A549 (cell line): ENCODE measurements at regions not wholly inside any gene's neighbourhood (a gene's known extent, or its start where the extent isn't known, plus 50 kb on each side); places are given as distances from the start of the nearest gene placed in this dataset.

Source experiments
- ATAC-seq, 2 experiments: fragments of 200-7000 bp in 1 of 2; fragments of >200 bp in 1 of 2; cut with Nextera tagmentation in 1 of 2; cut with Tn5 transposase in 1 of 2; 3 replicates each; pipeline versions ENCODE4 v1.8.0 to v1.9.1; 2018 to 2020; ENCODE audit warnings: mild to moderate bottlenecking in 1 of 2, moderate library complexity in 1 of 2
- CTCF ChIA-PET: fragments of 300-600 bp; sonication (Branson Sonifier 250); formaldehyde crosslinking; extraction: SDS; loops from one replicate; lab custom pipeline; 2021; ENCODE audit warnings: antibody characterized with exemption, inconsistent platforms; lab: Yijun Ruan, JAX
- POLR2A ChIA-PET: fragments of 350-600 bp; formaldehyde crosslinking; extraction: SDS; loops from one replicate; lab custom pipeline; 2021; ENCODE audit warnings: antibody characterized with exemption, inconsistent platforms; lab: Yijun Ruan, JAX
- DNase-seq, 2 experiments: peaks; one replicate each; pipeline versions ENCODE4 v3.0.0 to v3.0.0-alpha.2; 2011 to 2016; ENCODE audit warnings: low read depth in 1 of 2, low spot score in 1 of 2
- FAIRE-seq: peaks from 2 replicates; lab custom pipeline; 2011; peaks lifted over from hg19 to GRCh38; lab: Jason Lieb, UNC
- H3K27ac ChIP-seq, 2 experiments: fragments of >200 bp; sonication (Bioruptor Twin); formaldehyde crosslinking; 3 replicates each; pipeline ENCODE4 v1.5.1; 2016 to 2017
- H3K4me1 ChIP-seq: fragments of >200 bp; sonication (Bioruptor Twin); formaldehyde crosslinking; 3 replicates; pipeline ENCODE4 v1.6.1; 2016
- H3K4me2 ChIP-seq: fragments of >200 bp; sonication (Bioruptor Twin); formaldehyde crosslinking; 3 replicates; pipeline ENCODE4 v1.6.1; 2016
- H3K4me3 ChIP-seq: fragments of >200 bp; sonication (Bioruptor Twin); formaldehyde crosslinking; 3 replicates; pipeline ENCODE4 v1.5.1; 2016
- H3K9me3 ChIP-seq: fragments of >200 bp; sonication (Bioruptor Twin); formaldehyde crosslinking; 3 replicates; pipeline ENCODE4 v1.6.1; 2016
- CHD2 ChIP-seq: fragments of 150-350 bp; IDR thresholded peaks from 2 replicates; pipeline ENCODE4 v1.6.1; 2014; ENCODE audit warnings: low read length; ENCODE audit not compliant: partially characterized antibody
- CHD4 ChIP-seq: fragments of 200-600 bp; sonication (generic); IDR thresholded peaks from 2 replicates; pipeline ENCODE4 v1.6.1; 2016; ENCODE audit warnings: antibody characterized with exemption, mild to moderate bottlenecking, borderline replicate concordance
- HEYL ChIP-seq: fragments of 250-450 bp; sonication (Bioruptor Pico); IDR thresholded peaks from 2 replicates; pipeline ENCODE4 v1.8.0; 2021; ENCODE audit warnings: mild to moderate bottlenecking, moderate library complexity
- HOXB13 ChIP-seq: fragments of 250-450 bp; sonication (Bioruptor Pico); IDR thresholded peaks from 2 replicates; pipeline ENCODE4 v1.5.0; 2020; ENCODE audit warnings: low read depth, mild to moderate bottlenecking, moderate library complexity
- JUNB ChIP-seq: fragments of >200 bp; sonication (Bioruptor Twin); formaldehyde crosslinking; IDR thresholded peaks from 2 replicates; pipeline ENCODE4 v1.6.1; 2016
- KDM5A ChIP-seq: fragments of 200-600 bp; sonication (generic); IDR thresholded peaks from 2 replicates; pipeline ENCODE4 v1.6.1; 2016; ENCODE audit warnings: antibody characterized with exemption, mild to moderate bottlenecking
- NR3C1 ChIP-seq: fragments of >200 bp; sonication (Bioruptor Twin); formaldehyde crosslinking; IDR thresholded peaks from 3 replicates; pipeline ENCODE4 v1.6.1; 2017
- POLR2AphosphoS2 ChIP-seq: conservative IDR thresholded peaks from 2 replicates; pipeline ENCODE4 v1.6.1; 2012; ENCODE audit warnings: low read length, improper control_type of control experiment, inconsistent platforms
- RARB ChIP-seq: fragments of 250-450 bp; sonication (Bioruptor Pico); IDR thresholded peaks from 2 replicates; pipeline ENCODE4 v1.8.0; 2021; ENCODE audit warnings: mild to moderate bottlenecking, moderate library complexity
- RCOR1 ChIP-seq: fragments of 150-350 bp; IDR thresholded peaks from 2 replicates; pipeline ENCODE4 v1.6.1; 2014; ENCODE audit warnings: antibody characterized with exemption, low read length, low read depth
- RNF2 ChIP-seq: fragments of 200-600 bp; sonication (generic); IDR thresholded peaks from 2 replicates; pipeline ENCODE4 v1.6.1; 2016; ENCODE audit warnings: low read depth, mild to moderate bottlenecking, antibody characterized with exemption, moderate library complexity, borderline replicate concordance
- SREBF2 ChIP-seq: fragments of 450-650 bp; IDR thresholded peaks from 2 replicates; pipeline ENCODE4 v1.6.1; 2014; ENCODE audit warnings: mild to moderate bottlenecking, moderate library complexity
- TFCP2L1 ChIP-seq: fragments of 250-450 bp; sonication (Bioruptor Pico); IDR thresholded peaks from 2 replicates; pipeline ENCODE4 v1.5.0; 2021; ENCODE audit warnings: mild to moderate bottlenecking
- TP53 ChIP-seq: fragments of 250-450 bp; sonication (Bioruptor Pico); IDR thresholded peaks from 2 replicates; pipeline ENCODE4 v1.5.0; 2021; ENCODE audit warnings: mild to moderate bottlenecking, moderate library complexity
- ZNF302 ChIP-seq: fragments of 250-450 bp; sonication (Bioruptor Pico); IDR thresholded peaks from 2 replicates; pipeline ENCODE4 v1.9.0; 2021; ENCODE audit warnings: inconsistent platforms, mild to moderate bottlenecking, moderate library complexity
- WGBS: methylation state at CpG from one replicate; pipeline ENCODE4 v1.1.6; 2017; ENCODE audit errors: missing lambda C conversion rate; 5-methylcytosine and 5-hydroxymethylcytosine counted together
- TF ChIP-seq, protein P1 (sequence below): fragments of 200-600 bp; sonication (generic); IDR thresholded peaks from 2 replicates; pipeline ENCODE4 v1.6.1; 2016; ENCODE audit warnings: antibody characterized with exemption, mild to moderate bottlenecking, moderate library complexity
- TF ChIP-seq, protein P2 (sequence below): IDR thresholded peaks from 2 replicates; pipeline ENCODE4 v1.6.1; 2012; ENCODE audit warnings: low read depth, borderline replicate concordance
- TF ChIP-seq, protein P3 (sequence below): fragments of 150-350 bp; IDR thresholded peaks from 2 replicates; pipeline ENCODE4 v1.6.1; 2014; ENCODE audit warnings: low read depth, mild to moderate bottlenecking, low read length
- TF ChIP-seq, protein P4 (sequence below): fragments of >200 bp; sonication (Bioruptor Twin); formaldehyde crosslinking; IDR thresholded peaks from 3 replicates; pipeline ENCODE4 v1.5.1; 2016

DNA sequence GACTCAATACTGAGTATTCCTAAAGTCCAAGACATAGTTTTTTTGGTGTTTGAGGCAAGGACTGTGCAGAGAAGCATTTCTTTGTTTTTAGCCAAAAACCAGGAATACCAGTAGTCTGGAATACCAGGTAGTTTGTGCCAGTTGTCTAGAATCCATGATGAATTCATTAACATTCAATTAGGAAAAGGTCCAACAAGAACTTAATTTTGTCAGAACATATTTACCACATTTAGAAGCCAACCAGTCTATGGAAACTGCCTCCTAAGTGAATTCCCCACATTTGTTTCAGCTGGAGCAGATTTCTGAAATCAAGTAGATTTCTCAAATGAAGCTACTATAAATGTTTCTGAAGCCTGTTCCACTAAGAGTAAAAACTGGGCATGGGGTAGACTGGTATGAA lies 1584.8 kb upstream of the ADGRL3 start:
- H3K4me2 ChIP-seq: no peak overlapping the region
- DNase-seq: no peak
- H3K27ac ChIP-seq: no peak overlapping the region
- no peaks in the 10 kb centered on the region for H3K4me1 ChIP-seq
- POLR2A ChIA-PET: no interaction called here
- TF ChIP-seq, protein P1, sequence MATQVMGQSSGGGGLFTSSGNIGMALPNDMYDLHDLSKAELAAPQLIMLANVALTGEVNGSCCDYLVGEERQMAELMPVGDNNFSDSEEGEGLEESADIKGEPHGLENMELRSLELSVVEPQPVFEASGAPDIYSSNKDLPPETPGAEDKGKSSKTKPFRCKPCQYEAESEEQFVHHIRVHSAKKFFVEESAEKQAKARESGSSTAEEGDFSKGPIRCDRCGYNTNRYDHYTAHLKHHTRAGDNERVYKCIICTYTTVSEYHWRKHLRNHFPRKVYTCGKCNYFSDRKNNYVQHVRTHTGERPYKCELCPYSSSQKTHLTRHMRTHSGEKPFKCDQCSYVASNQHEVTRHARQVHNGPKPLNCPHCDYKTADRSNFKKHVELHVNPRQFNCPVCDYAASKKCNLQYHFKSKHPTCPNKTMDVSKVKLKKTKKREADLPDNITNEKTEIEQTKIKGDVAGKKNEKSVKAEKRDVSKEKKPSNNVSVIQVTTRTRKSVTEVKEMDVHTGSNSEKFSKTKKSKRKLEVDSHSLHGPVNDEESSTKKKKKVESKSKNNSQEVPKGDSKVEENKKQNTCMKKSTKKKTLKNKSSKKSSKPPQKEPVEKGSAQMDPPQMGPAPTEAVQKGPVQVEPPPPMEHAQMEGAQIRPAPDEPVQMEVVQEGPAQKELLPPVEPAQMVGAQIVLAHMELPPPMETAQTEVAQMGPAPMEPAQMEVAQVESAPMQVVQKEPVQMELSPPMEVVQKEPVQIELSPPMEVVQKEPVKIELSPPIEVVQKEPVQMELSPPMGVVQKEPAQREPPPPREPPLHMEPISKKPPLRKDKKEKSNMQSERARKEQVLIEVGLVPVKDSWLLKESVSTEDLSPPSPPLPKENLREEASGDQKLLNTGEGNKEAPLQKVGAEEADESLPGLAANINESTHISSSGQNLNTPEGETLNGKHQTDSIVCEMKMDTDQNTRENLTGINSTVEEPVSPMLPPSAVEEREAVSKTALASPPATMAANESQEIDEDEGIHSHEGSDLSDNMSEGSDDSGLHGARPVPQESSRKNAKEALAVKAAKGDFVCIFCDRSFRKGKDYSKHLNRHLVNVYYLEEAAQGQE: no peak
- TF ChIP-seq, protein P2, sequence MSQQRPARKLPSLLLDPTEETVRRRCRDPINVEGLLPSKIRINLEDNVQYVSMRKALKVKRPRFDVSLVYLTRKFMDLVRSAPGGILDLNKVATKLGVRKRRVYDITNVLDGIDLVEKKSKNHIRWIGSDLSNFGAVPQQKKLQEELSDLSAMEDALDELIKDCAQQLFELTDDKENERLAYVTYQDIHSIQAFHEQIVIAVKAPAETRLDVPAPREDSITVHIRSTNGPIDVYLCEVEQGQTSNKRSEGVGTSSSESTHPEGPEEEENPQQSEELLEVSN: no peak
- TF ChIP-seq CHD2 (no peak), RNF2 (no peak), JUNB (no peak), RCOR1 (no peak), SREBF2 (no peak), NR3C1 (no peak), ZNF302 (no peak), HOXB13 (CRISPR knock-in tag) (no peak), POLR2AphosphoS2 (no peak), TFCP2L1 (no peak), TP53 (CRISPR knock-in tag) (no peak)
- TF ChIP-seq, protein P3, sequence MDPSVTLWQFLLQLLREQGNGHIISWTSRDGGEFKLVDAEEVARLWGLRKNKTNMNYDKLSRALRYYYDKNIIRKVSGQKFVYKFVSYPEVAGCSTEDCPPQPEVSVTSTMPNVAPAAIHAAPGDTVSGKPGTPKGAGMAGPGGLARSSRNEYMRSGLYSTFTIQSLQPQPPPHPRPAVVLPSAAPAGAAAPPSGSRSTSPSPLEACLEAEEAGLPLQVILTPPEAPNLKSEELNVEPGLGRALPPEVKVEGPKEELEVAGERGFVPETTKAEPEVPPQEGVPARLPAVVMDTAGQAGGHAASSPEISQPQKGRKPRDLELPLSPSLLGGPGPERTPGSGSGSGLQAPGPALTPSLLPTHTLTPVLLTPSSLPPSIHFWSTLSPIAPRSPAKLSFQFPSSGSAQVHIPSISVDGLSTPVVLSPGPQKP: no peak
- TF ChIP-seq, protein P4, sequence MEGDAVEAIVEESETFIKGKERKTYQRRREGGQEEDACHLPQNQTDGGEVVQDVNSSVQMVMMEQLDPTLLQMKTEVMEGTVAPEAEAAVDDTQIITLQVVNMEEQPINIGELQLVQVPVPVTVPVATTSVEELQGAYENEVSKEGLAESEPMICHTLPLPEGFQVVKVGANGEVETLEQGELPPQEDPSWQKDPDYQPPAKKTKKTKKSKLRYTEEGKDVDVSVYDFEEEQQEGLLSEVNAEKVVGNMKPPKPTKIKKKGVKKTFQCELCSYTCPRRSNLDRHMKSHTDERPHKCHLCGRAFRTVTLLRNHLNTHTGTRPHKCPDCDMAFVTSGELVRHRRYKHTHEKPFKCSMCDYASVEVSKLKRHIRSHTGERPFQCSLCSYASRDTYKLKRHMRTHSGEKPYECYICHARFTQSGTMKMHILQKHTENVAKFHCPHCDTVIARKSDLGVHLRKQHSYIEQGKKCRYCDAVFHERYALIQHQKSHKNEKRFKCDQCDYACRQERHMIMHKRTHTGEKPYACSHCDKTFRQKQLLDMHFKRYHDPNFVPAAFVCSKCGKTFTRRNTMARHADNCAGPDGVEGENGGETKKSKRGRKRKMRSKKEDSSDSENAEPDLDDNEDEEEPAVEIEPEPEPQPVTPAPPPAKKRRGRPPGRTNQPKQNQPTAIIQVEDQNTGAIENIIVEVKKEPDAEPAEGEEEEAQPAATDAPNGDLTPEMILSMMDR: no peak
- ATAC-seq: no peak
- no peak overlapping the region for H3K4me3 ChIP-seq
- CTCF ChIA-PET: no interaction called here
- no peak for FAIRE-seq
- H3K9me3 ChIP-seq: no peaks in the 10 kb centered on the region

DNA sequence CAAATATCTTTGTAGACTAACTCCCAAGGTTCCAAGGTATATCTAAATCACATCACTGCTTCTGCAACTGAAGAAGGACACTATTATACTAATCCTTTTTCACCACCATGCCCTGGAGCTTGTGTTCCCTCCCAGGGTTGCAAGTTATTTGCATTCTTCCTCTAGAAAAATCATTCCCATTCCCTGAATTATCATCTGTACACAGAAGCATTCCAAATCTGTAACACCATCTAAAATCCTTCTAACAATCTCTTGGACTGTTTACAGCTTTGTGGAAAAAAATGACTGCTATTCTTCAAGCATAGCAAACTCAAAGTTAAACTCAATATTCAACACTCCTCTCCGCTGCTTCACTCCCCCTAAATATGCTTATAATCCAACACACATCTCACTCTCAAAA lies 1570.8 kb upstream of the ADGRL3 start:
- no peaks in the 10 kb centered on the region for H3K4me1 ChIP-seq
- FAIRE-seq: no peak
- TF ChIP-seq CHD4: no peak
- TF ChIP-seq HEYL (CRISPR knock-in tag): no peak
- TF ChIP-seq, protein P2: no peak
- TF ChIP-seq RARB (CRISPR knock-in tag): no peak
- no peak for TF ChIP-seq KDM5A
- TF ChIP-seq, all 56 proteins: peak for 0
- Histone ChIP-seq H3K27ac (no peak overlapping the region), H3K9me3 (no peaks in the 10 kb centered on the region), H3K4me3 (no peak overlapping the region), H3K4me2 (no peak overlapping the region)
- CTCF ChIA-PET: no interaction called here
- POLR2A ChIA-PET: no interaction called here
- 59% methylated on average over 1 of the region's 1 CpG for WGBS
- no peak for ATAC-seq
- no peak for DNase-seq
